ENCODE measurements at regions not wholly inside any gene's neighbourhood (a gene's known extent, or its start where the extent isn't known, plus 50 kb on each side); places are given as distances from the start of the nearest gene placed in this dataset.

DNA sequence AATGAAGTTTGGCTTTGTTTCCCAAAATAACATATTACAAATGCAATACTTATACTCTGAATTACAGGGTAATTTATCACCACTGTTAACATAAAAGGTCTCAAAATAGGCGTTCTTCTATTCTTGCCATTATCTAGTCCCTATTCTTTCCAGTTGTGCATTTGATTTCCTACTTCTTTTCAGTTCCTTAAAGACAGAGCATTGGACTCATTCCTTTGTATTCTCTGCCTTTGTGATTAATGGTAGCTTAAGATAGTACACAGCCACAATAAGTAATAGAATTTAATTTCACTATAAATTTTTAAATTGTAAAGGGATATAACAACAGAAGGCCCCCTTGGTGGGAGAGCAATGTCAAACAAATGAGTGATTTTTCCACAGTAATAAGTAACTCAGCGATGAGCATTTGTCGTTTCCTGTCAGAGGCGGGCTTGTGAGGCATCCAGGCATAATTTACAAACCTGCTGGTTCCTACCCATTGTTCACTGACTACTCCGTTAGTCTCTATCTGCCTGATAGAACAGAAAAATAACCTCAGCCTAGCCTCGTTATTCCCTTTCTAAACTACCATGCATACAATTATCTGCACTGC, 456.6 kb upstream of the REG3G start:
- intact Hi-C loops (cut with DNase I): no loop called here
- no peaks in the 10 kb centered on the region for H3K27me3 ChIP-seq (ENCODE audit: control insufficient read depth, insufficient read depth, low read length)
- no peaks in the 10 kb centered on the region for H3K9me3 ChIP-seq (ENCODE audit: control insufficient read depth in 2 of 3, insufficient read depth in 1 of 3, low read length in 3 of 3)
- H3K4me1 ChIP-seq (ENCODE audit: control insufficient read depth in 2 of 3, insufficient read depth in 2 of 3, low read depth in 1 of 3, low read length in 3 of 3): no peaks in the 10 kb centered on the region
- H3K4me3 ChIP-seq (ENCODE audit: low read length in 3 of 3): no peak overlapping the region
- no peak overlapping the region for H3K9ac ChIP-seq (ENCODE audit: low read length in 3 of 3)
- H3K27ac ChIP-seq (ENCODE audit: low read depth in 2 of 2, low read length in 2 of 2): no peak overlapping the region
- FAIRE-seq (no peak), DNase-seq (no peak)
- no peaks in the 10 kb centered on the region for H3K36me3 ChIP-seq (ENCODE audit: control insufficient read depth in 2 of 3, insufficient read depth in 3 of 3, low read length in 3 of 3)
- no peak for TF ChIP-seq CTCF (IDR thresholded peaks at IDR 0.05; ENCODE audit: borderline replicate concordance, extremely low read depth, insufficient read depth)

DNA sequence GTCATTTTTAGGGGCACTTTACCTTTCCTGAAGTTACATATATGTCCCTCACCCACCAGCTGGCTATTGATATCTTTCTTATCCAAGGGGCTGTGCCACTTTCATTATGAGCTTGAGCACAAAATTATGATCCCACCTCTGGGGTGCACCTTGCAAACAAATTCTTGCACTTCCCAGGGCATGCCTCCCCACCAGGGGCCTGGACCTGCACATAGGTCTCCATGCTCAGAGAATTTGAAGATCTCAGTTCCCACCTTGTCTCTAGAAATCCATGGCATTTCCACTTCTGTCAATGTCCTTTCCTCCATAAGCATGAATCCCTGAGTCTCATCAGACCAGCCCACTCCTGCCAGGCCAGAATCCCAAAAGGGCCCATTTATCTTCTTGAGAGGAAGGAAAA, 449.1 kb upstream of the REG3G start:
- DNase-seq: no peak
- FAIRE-seq: no peak
- no peaks in the 10 kb centered on the region for H3K36me3 ChIP-seq (ENCODE audit: control insufficient read depth in 2 of 3, insufficient read depth in 3 of 3, low read length in 3 of 3)
- no peak overlapping the region for H3K4me3 ChIP-seq (ENCODE audit: low read length in 3 of 3)
- H3K4me1 ChIP-seq (ENCODE audit: control insufficient read depth in 2 of 3, insufficient read depth in 2 of 3, low read depth in 1 of 3, low read length in 3 of 3): no peaks in the 10 kb centered on the region
- no peaks in the 10 kb centered on the region for H3K9me3 ChIP-seq (ENCODE audit: control insufficient read depth in 2 of 3, insufficient read depth in 1 of 3, low read length in 3 of 3)
- no peak overlapping the region for H3K9ac ChIP-seq (ENCODE audit: low read length in 3 of 3)
- intact Hi-C loops (cut with DNase I): no loop called here
- TF ChIP-seq CTCF (IDR thresholded peaks at IDR 0.05; ENCODE audit: borderline replicate concordance, extremely low read depth, insufficient read depth): no peak
- H3K27ac ChIP-seq (ENCODE audit: low read depth in 2 of 2, low read length in 2 of 2): no peak overlapping the region
- H3K27me3 ChIP-seq (ENCODE audit: control insufficient read depth, insufficient read depth, low read length): no peaks in the 10 kb centered on the region

GRCh38 chr2:78585871-78586270, 439.6 kb upstream of the REG3G start:
- no peak for DNase-seq
- Histone ChIP-seq H3K4me1 (ENCODE audit: control insufficient read depth in 2 of 3, insufficient read depth in 2 of 3, low read depth in 1 of 3, low read length in 3 of 3) (no peaks in the 10 kb centered on the region), H3K9me3 (ENCODE audit: control insufficient read depth in 2 of 3, insufficient read depth in 1 of 3, low read length in 3 of 3) (no peaks in the 10 kb centered on the region), H3K27ac (ENCODE audit: low read depth in 2 of 2, low read length in 2 of 2) (no peak overlapping the region), H3K4me3 (ENCODE audit: low read length in 3 of 3) (no peak overlapping the region), H3K36me3 (ENCODE audit: control insufficient read depth in 2 of 3, insufficient read depth in 3 of 3, low read length in 3 of 3) (no peaks in the 10 kb centered on the region), H3K9ac (ENCODE audit: low read length in 3 of 3) (no peak overlapping the region), H3K27me3 (ENCODE audit: control insufficient read depth, insufficient read depth, low read length) (no peaks in the 10 kb centered on the region)
- no peak for FAIRE-seq
- no peak for TF ChIP-seq CTCF (IDR thresholded peaks at IDR 0.05; ENCODE audit: borderline replicate concordance, extremely low read depth, insufficient read depth)
- intact Hi-C loops (cut with DNase I): no loop called here

DNA sequence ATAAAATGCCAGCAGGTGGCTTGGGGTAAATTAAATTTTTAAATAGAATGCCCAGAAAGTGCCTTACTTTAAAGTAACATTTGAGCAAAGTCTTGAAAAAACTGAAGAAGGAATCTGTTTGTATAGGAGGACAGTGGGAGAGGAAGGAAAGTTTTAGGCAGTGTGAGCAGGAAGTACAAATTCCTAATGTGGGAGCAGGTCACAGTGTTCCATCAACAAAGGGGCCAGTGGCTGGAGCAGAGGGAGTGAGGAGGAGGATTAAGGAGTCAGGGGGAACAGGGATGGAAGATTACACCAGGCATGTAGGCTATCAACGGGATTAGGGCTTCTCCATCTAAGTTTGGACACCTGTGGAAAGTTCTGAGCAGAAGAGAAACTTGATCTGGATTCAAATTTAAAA, 439.2 kb upstream of the REG3G start:
- H3K4me1 ChIP-seq (ENCODE audit: control insufficient read depth in 2 of 3, insufficient read depth in 2 of 3, low read depth in 1 of 3, low read length in 3 of 3): no peaks in the 10 kb centered on the region
- DNase-seq (no peak), FAIRE-seq (no peak)
- H3K4me3 ChIP-seq (ENCODE audit: low read length in 3 of 3): no peak overlapping the region
- intact Hi-C loops (cut with DNase I): no loop called here
- H3K9me3 ChIP-seq (ENCODE audit: control insufficient read depth in 2 of 3, insufficient read depth in 1 of 3, low read length in 3 of 3): no peaks in the 10 kb centered on the region
- H3K27me3 ChIP-seq (ENCODE audit: control insufficient read depth, insufficient read depth, low read length): no peaks in the 10 kb centered on the region
- H3K9ac ChIP-seq (ENCODE audit: low read length in 3 of 3): no peak overlapping the region
- TF ChIP-seq CTCF (IDR thresholded peaks at IDR 0.05; ENCODE audit: borderline replicate concordance, extremely low read depth, insufficient read depth): no peak
- no peak overlapping the region for H3K27ac ChIP-seq (ENCODE audit: low read depth in 2 of 2, low read length in 2 of 2)
- H3K36me3 ChIP-seq (ENCODE audit: control insufficient read depth in 2 of 3, insufficient read depth in 3 of 3, low read length in 3 of 3): no peaks in the 10 kb centered on the region

Measured in kidney (tissue), 13 donors.